ENCODE measurements at regions not wholly inside any gene's neighbourhood (a gene's known extent, or its start where the extent isn't known, plus 50 kb on each side); places are given as distances from the start of the nearest gene placed in this dataset.

DNA sequence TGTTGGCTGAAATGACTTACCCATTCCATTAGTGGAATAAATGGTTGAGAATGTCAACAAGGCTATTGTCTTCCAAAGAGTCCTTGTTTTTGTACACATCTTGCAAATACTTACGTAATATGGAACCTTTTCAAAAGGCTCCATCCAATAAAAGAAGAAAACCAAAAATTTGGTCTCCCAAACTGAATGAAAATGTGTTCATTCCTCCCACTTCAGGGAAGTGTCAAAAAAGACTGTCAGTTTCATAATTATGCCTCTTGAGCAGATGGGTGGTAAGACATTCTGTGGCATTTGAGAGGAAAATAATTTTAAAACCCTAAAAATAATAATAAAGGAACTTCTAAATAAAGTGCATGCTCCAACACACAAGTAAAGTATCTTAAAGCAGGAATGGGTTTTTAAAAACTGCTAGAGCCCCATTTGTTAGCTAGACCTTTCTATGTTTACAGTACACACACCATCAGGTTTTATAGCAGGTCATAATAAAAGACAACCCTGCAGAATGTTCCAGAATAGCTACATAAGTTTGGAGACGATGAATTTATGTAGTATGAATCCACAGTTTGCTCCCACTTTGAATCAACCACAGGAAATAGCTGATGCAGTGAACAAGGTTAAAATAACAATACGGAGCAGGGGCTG is 843.7 kb downstream of the LRRTM4 start:
- TF ChIP-seq POLR2A (IDR thresholded peaks at IDR 0.05): no peak
- TF ChIP-seq, protein P1, sequence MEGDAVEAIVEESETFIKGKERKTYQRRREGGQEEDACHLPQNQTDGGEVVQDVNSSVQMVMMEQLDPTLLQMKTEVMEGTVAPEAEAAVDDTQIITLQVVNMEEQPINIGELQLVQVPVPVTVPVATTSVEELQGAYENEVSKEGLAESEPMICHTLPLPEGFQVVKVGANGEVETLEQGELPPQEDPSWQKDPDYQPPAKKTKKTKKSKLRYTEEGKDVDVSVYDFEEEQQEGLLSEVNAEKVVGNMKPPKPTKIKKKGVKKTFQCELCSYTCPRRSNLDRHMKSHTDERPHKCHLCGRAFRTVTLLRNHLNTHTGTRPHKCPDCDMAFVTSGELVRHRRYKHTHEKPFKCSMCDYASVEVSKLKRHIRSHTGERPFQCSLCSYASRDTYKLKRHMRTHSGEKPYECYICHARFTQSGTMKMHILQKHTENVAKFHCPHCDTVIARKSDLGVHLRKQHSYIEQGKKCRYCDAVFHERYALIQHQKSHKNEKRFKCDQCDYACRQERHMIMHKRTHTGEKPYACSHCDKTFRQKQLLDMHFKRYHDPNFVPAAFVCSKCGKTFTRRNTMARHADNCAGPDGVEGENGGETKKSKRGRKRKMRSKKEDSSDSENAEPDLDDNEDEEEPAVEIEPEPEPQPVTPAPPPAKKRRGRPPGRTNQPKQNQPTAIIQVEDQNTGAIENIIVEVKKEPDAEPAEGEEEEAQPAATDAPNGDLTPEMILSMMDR (IDR thresholded peaks at IDR 0.05): no peak

Measured in uterus (tissue), 2 donors.